ENCODE measurements at regions not wholly inside any gene's neighbourhood (a gene's known extent, or its start where the extent isn't known, plus 50 kb on each side); places are given as distances from the start of the nearest gene placed in this dataset.
"Not testable (repeated sequence)": the region's sequence is repeated elsewhere in the genome, so short reads cannot be mapped to it uniquely, and the experiment has no call there.

GRCh38 chr10:117492504-117492903 is 50.0 kb upstream of the EMX2 start:
- Mint-ChIP-seq H3K4me1 (ENCODE audit: low read depth) (no peaks in the 10 kb centered on the region), H3K4me3 (no peak overlapping the region), H3K27me3 (peaks cover 22% of the 10 kb centered on the region), H3K27ac (no peak overlapping the region), H3K9me3 (no peaks in the 10 kb centered on the region), H3K36me3 (ENCODE audit: low read depth) (no peaks in the 10 kb centered on the region)
- CTCF ChIA-PET: no interaction called here
- POLR2A ChIA-PET: no interaction called here
- DNase-seq: no peak
- intact Hi-C loops (cut with micrococcal nuclease): loop anchor here (10.0 kb wide), 1 partner anchor 962 kb away; no protein-coding TSS in a partner anchor
- no peak for ATAC-seq
- TF ChIP-seq, protein P1, sequence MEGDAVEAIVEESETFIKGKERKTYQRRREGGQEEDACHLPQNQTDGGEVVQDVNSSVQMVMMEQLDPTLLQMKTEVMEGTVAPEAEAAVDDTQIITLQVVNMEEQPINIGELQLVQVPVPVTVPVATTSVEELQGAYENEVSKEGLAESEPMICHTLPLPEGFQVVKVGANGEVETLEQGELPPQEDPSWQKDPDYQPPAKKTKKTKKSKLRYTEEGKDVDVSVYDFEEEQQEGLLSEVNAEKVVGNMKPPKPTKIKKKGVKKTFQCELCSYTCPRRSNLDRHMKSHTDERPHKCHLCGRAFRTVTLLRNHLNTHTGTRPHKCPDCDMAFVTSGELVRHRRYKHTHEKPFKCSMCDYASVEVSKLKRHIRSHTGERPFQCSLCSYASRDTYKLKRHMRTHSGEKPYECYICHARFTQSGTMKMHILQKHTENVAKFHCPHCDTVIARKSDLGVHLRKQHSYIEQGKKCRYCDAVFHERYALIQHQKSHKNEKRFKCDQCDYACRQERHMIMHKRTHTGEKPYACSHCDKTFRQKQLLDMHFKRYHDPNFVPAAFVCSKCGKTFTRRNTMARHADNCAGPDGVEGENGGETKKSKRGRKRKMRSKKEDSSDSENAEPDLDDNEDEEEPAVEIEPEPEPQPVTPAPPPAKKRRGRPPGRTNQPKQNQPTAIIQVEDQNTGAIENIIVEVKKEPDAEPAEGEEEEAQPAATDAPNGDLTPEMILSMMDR (IDR thresholded peaks at IDR 0.05): no peak

DNA sequence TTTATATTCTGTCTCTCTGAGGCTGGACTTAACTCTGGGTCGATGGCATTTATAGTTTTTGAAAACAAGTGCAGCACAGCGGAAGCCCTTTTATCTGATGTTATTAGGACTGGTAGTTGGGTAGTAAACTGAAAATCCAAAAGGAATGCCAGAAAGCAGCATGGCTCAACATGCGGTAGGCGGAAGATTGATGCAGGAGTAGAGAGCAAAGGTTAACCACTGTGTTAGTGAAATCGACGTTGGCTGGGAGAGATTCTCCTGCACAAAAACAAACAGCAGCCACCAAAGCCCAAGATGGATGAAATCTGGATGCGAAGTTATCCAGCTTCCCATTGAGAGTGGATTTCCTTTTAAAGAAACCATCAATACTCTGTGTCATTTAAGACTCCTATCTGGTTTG is 54.5 kb upstream of the EMX2 start:
- Mint-ChIP-seq H3K27me3 (peaks cover 3% of the 10 kb centered on the region), H3K9me3 (no peaks in the 10 kb centered on the region), H3K27ac (no peak overlapping the region), H3K36me3 (ENCODE audit: low read depth) (no peaks in the 10 kb centered on the region), H3K4me3 (no peak overlapping the region), H3K4me1 (ENCODE audit: low read depth) (no peaks in the 10 kb centered on the region)
- intact Hi-C loops (cut with micrococcal nuclease): no loop called here
- DNase-seq (no peak), ATAC-seq (no peak)
- TF ChIP-seq, protein P1 (IDR thresholded peaks at IDR 0.05): no peak
- ChIA-PET CTCF (no interaction called here), POLR2A (no interaction called here)

DNA sequence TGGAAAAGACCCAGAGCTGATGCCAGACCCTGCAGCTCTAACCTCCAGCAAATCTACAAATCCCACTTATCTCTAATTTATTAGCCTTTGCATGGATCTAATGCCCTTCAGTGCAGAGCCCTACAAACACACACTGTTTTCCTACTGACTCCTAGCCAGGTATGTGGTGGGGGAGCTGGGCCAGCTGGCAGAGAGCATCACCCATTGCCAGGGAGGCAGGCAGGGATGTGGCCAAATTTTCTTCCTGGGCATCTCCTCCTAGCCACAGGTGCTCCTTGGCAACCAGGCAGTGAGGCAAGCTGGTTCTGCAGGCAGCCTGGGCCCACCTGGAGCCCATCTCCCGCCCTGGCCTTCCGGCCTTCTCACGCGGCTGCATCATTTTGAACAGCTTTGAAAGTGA is 55.9 kb upstream of the EMX2 start:
- no peak overlapping the region for H3K27ac Mint-ChIP-seq

DNA sequence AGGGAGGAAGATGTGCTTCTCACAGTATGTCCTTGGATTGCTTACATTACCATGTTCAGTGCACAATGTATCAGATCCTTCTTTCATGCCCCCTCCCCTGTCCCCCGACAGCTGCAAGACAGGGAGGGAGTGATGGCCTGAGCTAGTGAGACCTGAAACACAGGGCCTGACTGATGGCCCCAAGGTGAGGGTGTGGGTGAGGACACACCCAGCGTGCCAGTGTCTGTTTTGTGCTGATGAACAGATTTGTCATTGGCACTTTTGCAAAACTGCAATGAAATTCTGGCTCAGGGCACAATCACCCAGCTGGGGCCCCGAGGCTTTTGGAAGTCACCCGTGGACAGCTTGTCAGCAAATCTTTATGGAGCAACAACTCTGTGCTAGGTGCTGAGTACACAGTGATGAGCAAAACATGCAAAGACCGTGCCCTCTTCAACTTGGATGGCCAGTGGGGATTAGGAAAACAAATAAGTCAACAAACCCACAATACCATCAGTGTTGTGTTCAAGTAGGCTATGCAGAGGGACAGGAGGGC is 59.4 kb upstream of the EMX2 start:
- TF ChIP-seq, protein P1 (IDR thresholded peaks at IDR 0.05): no peak
- H3K27me3 Mint-ChIP-seq: no peaks in the 10 kb centered on the region
- H3K4me3 Mint-ChIP-seq: no peak overlapping the region
- POLR2A ChIA-PET: no interaction called here
- CTCF ChIA-PET: no interaction called here
- DNase-seq: no peak
- no peaks in the 10 kb centered on the region for H3K9me3 Mint-ChIP-seq
- ATAC-seq: no peak
- no peak overlapping the region for H3K27ac Mint-ChIP-seq
- H3K4me1 Mint-ChIP-seq (ENCODE audit: low read depth): no peaks in the 10 kb centered on the region
- intact Hi-C loops (cut with micrococcal nuclease): no loop called here
- no peaks in the 10 kb centered on the region for H3K36me3 Mint-ChIP-seq (ENCODE audit: low read depth)

More for the DNA sequence above, 55.9 kb upstream of the EMX2 start:
- intact Hi-C loops (cut with micrococcal nuclease): no loop called here
- POLR2A ChIA-PET: no interaction called here
- CTCF ChIA-PET: no interaction called here
- DNase-seq (no peak), ATAC-seq (no peak)
- H3K4me3 Mint-ChIP-seq: no peak overlapping the region
- no peaks in the 10 kb centered on the region for H3K27me3 Mint-ChIP-seq
- TF ChIP-seq, protein P1 (IDR thresholded peaks at IDR 0.05): no peak
- no peaks in the 10 kb centered on the region for H3K9me3 Mint-ChIP-seq
- no peaks in the 10 kb centered on the region for H3K36me3 Mint-ChIP-seq (ENCODE audit: low read depth)
- no peaks in the 10 kb centered on the region for H3K4me1 Mint-ChIP-seq (ENCODE audit: low read depth)

DNA sequence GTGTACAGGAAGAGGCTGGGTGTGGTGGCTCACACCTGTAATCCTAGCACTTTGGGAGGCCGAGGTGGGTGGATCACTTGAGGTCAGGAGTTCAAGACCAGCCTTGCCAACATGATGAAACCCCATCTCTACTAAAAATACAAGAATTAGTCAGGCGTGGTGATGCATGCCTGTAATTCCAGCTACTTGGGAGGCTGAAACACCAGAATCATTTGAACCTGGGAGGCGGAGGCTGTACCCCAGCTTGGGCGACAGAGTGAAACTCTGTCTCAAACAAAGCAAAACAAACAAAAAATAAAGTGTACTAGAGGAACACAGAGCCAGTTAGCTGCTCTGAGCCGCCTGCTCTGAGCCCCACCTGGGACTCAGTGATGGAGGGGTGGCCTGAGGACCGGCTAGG is 61.5 kb upstream of the EMX2 start:
- H3K27me3 Mint-ChIP-seq; CTCF ChIA-PET; DNase-seq; H3K36me3 Mint-ChIP-seq (ENCODE audit: low read depth); H3K27ac Mint-ChIP-seq; H3K4me1 Mint-ChIP-seq (ENCODE audit: low read depth); intact Hi-C loops (cut with micrococcal nuclease); POLR2A ChIA-PET; ATAC-seq; H3K9me3 Mint-ChIP-seq; H3K4me3 Mint-ChIP-seq: not testable (repeated sequence)

GRCh38 chr10:117480097-117480496 is 62.4 kb upstream of the EMX2 start:
- DNase-seq (no peak), ATAC-seq (no peak)
- H3K27ac Mint-ChIP-seq: no peak overlapping the region
- H3K4me3 Mint-ChIP-seq: no peak overlapping the region
- no peaks in the 10 kb centered on the region for H3K4me1 Mint-ChIP-seq (ENCODE audit: low read depth)
- H3K36me3 Mint-ChIP-seq (ENCODE audit: low read depth): no peaks in the 10 kb centered on the region
- TF ChIP-seq, protein P1 (IDR thresholded peaks at IDR 0.05): no peak
- H3K27me3 Mint-ChIP-seq: peaks cover 4% of the 10 kb centered on the region
- no peaks in the 10 kb centered on the region for H3K9me3 Mint-ChIP-seq
- POLR2A ChIA-PET: no interaction called here
- CTCF ChIA-PET: interaction anchor here (0.7 kb wide), 1 partner anchor 17 kb away, joined by 3 read pairs; no protein-coding TSS in a partner anchor
- intact Hi-C loops (cut with micrococcal nuclease): no loop called here

Data from activated CD8-positive, alpha-beta T cell treated with anti-CD3 and anti-CD28 coated beads for 36 hours (primary cell).